ENCODE measurements at regions not wholly inside any gene's neighbourhood (a gene's known extent, or its start where the extent isn't known, plus 50 kb on each side); places are given as distances from the start of the nearest gene placed in this dataset.
"Not testable (repeated sequence)": the region's sequence is repeated elsewhere in the genome, so short reads cannot be mapped to it uniquely, and the experiment has no call there.

DNA sequence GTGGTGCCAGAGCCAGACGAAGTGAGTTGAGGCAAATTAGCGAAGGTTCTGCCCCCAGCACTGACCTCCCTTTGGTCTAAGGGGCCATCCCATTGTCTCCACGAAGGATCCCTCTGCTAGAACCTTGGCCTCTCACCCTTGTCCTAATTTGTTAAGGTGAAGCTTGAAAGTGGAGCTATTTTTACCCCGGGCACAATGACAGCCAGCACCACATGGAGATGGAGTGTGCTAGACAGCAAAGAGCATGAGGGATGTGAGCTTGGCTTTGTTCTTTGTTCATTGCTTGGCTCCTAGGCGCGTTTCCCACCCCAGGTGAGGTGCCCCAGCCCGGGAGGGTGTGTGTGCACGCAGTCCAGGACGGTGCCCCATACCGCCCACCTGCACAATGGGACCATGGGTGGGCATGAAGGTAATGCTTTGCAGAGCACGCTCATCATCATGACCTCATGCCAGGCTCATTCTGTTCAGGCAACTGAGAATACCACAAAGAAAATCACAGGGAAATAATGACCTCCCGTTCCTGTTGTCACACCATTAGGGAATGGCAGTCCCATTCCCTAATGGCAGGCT lies 361.0 kb upstream of the FZD8 start:
- Histone ChIP-seq H3K36me3 (no peaks in the 10 kb centered on the region), H3K27ac (no peak overlapping the region), H3K4me3 (no peak overlapping the region), H3K9me3 (peaks cover 0 to 8% of the 10 kb centered on the region in 2 donors), H3K27me3 (no peaks in the 10 kb centered on the region), H3K4me1 (no peaks in the 10 kb centered on the region)
- intact Hi-C loops (cut with DNase I), result no loop called here
- ATAC-seq (no peak), DNase-seq (no peak)
- TF ChIP-seq, protein P1, sequence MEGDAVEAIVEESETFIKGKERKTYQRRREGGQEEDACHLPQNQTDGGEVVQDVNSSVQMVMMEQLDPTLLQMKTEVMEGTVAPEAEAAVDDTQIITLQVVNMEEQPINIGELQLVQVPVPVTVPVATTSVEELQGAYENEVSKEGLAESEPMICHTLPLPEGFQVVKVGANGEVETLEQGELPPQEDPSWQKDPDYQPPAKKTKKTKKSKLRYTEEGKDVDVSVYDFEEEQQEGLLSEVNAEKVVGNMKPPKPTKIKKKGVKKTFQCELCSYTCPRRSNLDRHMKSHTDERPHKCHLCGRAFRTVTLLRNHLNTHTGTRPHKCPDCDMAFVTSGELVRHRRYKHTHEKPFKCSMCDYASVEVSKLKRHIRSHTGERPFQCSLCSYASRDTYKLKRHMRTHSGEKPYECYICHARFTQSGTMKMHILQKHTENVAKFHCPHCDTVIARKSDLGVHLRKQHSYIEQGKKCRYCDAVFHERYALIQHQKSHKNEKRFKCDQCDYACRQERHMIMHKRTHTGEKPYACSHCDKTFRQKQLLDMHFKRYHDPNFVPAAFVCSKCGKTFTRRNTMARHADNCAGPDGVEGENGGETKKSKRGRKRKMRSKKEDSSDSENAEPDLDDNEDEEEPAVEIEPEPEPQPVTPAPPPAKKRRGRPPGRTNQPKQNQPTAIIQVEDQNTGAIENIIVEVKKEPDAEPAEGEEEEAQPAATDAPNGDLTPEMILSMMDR (IDR thresholded peaks at IDR 0.05), result no peak

DNA sequence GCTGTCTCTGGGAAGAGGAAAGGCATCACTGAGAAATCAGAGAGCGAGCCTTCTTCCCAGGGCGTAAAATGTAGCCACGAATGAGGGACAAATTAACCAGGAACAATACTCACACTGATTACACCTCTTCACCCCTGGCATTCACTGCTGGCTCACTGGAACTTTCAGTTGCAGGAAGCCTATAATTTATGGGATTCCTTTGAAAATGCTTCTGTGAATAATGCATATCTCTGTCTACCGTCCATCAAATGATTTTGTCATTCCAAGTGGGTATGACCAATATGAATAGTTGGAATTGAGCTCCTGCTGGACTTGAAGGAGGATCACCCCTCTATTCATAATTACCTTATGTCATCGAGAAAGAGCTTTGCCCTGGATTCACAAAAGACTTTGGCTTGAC lies 360.3 kb upstream of the FZD8 start:
- Histone ChIP-seq H3K27me3 (no peaks in the 10 kb centered on the region), H3K36me3 (no peaks in the 10 kb centered on the region), H3K9me3 (peaks cover 0 to 8% of the 10 kb centered on the region in 2 donors), H3K4me1 (no peaks in the 10 kb centered on the region), H3K27ac (no peak overlapping the region), H3K4me3 (no peak overlapping the region)
- TF ChIP-seq, protein P1 (IDR thresholded peaks at IDR 0.05), result no peak
- DNase-seq (no peak), ATAC-seq (no peak)
- intact Hi-C loops (cut with DNase I), result no loop called here

DNA sequence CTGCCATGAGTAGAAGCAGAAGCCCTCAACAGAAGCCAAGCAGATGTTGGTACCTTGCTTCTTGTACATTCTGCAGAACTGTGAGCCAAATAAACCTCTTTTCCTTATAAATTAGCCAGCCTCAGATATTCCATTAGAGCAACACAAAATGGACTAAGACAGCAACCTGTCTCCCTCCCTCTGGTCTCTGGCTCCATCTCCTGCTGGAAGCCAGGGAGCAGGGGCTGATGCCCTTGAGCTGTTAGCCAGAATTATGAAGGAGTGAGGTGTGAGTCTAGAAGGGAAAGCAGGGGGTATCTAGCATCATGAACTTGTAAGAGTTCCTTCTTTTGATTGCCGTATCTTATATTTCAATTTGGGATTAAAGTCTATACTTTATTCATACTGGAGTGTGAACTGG lies 358.7 kb upstream of the FZD8 start:
- H3K4me3 ChIP-seq; H3K27me3 ChIP-seq; H3K4me1 ChIP-seq; ATAC-seq; H3K9me3 ChIP-seq; H3K27ac ChIP-seq; H3K36me3 ChIP-seq; DNase-seq; intact Hi-C loops (cut with DNase I): not testable (repeated sequence)

DNA sequence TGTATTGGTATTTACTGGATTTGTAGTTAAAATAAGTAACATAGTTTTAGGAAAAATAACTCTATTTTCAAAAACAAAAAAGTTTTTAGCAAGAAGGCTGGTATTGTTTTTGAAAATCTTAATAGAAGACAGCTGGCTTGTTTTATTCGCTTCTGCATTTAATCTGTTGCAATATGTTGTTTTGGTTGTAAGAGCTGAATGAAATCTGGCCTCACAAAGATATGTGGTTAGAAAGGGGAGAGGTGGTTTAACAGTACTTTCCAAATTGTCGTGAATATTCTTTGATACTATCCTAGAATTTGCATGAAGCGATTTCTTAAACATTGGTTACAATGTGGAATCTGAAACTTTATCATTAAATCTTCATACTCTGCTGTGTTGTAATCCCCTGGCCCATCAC lies 355.9 kb upstream of the FZD8 start:
- H3K27ac ChIP-seq, result no peak overlapping the region
- H3K4me1 ChIP-seq, result no peaks in the 10 kb centered on the region
- TF ChIP-seq, protein P1 (IDR thresholded peaks at IDR 0.05), result no peak
- H3K4me3 ChIP-seq, result no peak overlapping the region
- intact Hi-C loops (cut with DNase I), result no loop called here
- ATAC-seq (no peak), DNase-seq (no peak)
- no peaks in the 10 kb centered on the region for H3K36me3 ChIP-seq
- peaks cover 0 to 5% of the 10 kb centered on the region in 2 donors for H3K9me3 ChIP-seq
- no peaks in the 10 kb centered on the region for H3K27me3 ChIP-seq

DNA sequence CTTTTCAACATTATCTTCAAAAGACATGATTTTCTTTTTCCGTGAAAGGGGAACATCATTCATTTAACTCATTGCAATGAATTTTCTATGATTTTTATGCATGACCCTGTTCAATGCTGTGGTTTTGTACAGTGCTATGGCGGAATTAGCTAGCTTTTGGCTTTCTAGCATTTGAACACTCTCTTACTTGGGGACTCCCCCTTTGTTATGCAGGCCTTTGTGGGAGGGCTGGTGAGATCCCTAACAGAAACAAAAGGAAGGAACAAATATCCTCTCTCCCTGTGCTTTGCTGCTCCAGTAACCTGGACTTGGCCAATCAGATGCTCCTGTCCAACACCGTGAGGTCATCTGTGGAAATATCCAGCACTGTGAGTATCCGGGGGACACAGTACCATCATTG lies 353.4 kb upstream of the FZD8 start:
- ATAC-seq (no peak), DNase-seq (no peak)
- intact Hi-C loops (cut with DNase I), result no loop called here
- H3K9me3 ChIP-seq, result peaks cover 0 to 5% of the 10 kb centered on the region in 2 donors
- no peaks in the 10 kb centered on the region for H3K4me1 ChIP-seq
- no peak overlapping the region for H3K4me3 ChIP-seq
- H3K36me3 ChIP-seq, result no peaks in the 10 kb centered on the region
- TF ChIP-seq, protein P1 (IDR thresholded peaks at IDR 0.05), result no peak
- H3K27ac ChIP-seq, result no peak overlapping the region
- H3K27me3 ChIP-seq, result no peaks in the 10 kb centered on the region

All from left lung (tissue), 4 donors.